ENCODE measurements at regions not wholly inside any gene's neighbourhood (a gene's known extent, or its start where the extent isn't known, plus 50 kb on each side); places are given as distances from the start of the nearest gene placed in this dataset.

DNA sequence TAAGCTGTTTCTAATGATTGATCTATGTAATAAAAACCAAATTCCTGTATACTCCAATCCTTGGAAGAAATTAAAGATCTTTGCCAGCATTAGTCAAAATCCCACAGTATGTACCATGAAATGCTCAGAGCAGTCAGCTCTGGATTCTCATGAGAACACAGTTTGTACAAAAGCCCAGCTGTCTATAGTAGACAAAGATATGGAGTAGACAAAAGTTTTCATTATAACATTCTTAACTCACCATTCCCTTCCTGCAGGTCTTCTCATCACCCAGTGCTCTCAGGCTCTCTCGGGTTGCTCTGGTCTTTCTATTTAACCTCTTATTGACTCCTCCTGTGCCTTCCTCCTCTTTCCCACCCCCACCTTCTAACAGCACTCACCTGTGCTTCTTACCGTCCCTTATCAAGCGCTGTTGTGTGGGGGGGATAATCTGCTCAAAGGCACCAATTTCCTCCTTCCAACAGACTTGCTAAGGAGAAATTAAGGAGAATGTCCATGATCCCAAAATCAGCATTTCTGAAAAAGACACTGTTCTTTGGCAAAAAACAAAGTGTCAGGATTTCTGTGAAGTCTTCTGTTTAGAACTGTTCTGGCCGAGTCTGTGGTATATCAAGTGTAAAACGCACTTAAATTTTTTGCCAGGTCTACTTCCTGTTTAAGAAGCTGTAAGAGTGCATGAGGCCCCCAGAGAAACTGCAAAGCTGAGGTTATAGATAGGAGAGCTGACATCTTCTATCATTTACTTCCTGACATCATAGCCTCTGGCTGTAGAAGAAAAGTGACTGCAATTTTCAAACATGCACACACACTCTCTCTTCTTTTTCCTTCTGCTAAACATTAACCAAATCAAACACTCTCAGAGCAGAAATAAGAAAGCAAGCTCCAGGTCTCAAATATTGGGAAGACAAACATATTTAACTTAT lies 144.1 kb downstream of the EVA1A start (continued):
- TF ChIP-seq, protein P1, sequence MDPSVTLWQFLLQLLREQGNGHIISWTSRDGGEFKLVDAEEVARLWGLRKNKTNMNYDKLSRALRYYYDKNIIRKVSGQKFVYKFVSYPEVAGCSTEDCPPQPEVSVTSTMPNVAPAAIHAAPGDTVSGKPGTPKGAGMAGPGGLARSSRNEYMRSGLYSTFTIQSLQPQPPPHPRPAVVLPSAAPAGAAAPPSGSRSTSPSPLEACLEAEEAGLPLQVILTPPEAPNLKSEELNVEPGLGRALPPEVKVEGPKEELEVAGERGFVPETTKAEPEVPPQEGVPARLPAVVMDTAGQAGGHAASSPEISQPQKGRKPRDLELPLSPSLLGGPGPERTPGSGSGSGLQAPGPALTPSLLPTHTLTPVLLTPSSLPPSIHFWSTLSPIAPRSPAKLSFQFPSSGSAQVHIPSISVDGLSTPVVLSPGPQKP (IDR thresholded peaks at IDR 0.05; ENCODE audit: low read depth, low read length): no peak
- TF ChIP-seq CBX2 (IDR thresholded peaks at IDR 0.05; ENCODE audit: borderline replicate concordance, low read depth): no peak

DNA sequence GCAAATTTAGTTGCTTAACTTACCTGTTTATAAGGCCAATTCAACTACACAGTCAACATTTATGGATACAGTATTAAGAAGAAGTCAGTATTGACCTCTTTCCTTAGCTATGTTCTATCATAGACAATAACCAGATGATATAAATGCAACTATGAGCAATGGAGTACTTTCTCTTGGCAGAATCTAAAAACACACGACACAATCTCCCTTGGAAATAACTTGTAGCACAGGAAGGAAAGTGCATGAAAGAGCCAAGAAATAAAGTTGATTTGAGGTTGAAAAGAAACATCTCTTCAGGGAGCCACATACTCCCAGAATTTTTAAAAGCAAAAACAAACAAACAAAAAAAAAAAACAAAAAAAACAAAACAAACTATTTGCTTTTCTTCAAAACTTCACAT lies 145.0 kb downstream of the EVA1A start:
- TF ChIP-seq SMC3 (IDR thresholded peaks at IDR 0.05) (no peak), FOSL2 (IDR thresholded peaks at IDR 0.05) (no peak), FOSL2 (CRISPR knock-in tag; IDR thresholded peaks at IDR 0.05) (no peak), JUN (IDR thresholded peaks at IDR 0.05) (no peak), ZSCAN20 (CRISPR knock-in tag; IDR thresholded peaks at IDR 0.05) (no peak), MAFK (IDR thresholded peaks at IDR 0.05; ENCODE audit: partially characterized antibody) (no peak), GATA3 (IDR thresholded peaks at IDR 0.05; ENCODE audit: borderline replicate concordance) (no peak), HDAC2 (IDR thresholded peaks at IDR 0.05) (no peak), KDM5A (IDR thresholded peaks at IDR 0.05) (no peak), TFCP2L1 (CRISPR knock-in tag; IDR thresholded peaks at IDR 0.05) (no peak), ZC3H11A (IDR thresholded peaks at IDR 0.05) (no peak), RFX5 (IDR thresholded peaks at IDR 0.05) (no peak)
- TF ChIP-seq, protein P2, sequence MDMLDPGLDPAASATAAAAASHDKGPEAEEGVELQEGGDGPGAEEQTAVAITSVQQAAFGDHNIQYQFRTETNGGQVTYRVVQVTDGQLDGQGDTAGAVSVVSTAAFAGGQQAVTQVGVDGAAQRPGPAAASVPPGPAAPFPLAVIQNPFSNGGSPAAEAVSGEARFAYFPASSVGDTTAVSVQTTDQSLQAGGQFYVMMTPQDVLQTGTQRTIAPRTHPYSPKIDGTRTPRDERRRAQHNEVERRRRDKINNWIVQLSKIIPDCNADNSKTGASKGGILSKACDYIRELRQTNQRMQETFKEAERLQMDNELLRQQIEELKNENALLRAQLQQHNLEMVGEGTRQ (IDR thresholded peaks at IDR 0.05): no peak
- TF ChIP-seq, protein P1 (IDR thresholded peaks at IDR 0.05; ENCODE audit: low read depth, low read length): no peak
- TF ChIP-seq, protein P3, sequence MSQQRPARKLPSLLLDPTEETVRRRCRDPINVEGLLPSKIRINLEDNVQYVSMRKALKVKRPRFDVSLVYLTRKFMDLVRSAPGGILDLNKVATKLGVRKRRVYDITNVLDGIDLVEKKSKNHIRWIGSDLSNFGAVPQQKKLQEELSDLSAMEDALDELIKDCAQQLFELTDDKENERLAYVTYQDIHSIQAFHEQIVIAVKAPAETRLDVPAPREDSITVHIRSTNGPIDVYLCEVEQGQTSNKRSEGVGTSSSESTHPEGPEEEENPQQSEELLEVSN (IDR thresholded peaks at IDR 0.05; ENCODE audit: borderline replicate concordance, low read depth): no peak
- TF ChIP-seq, protein P4, sequence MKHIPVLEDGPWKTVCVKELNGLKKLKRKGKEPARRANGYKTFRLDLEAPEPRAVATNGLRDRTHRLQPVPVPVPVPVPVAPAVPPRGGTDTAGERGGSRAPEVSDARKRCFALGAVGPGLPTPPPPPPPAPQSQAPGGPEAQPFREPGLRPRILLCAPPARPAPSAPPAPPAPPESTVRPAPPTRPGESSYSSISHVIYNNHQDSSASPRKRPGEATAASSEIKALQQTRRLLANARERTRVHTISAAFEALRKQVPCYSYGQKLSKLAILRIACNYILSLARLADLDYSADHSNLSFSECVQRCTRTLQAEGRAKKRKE (CRISPR knock-in tag; IDR thresholded peaks at IDR 0.05; ENCODE audit: low read depth): no peak
- no peak overlapping the region for H3K4me3 ChIP-seq
- DNase-seq (ENCODE audit: low read depth in 1 of 2, low spot score in 1 of 2): no peak
- ChIA-PET POLR2A (no interaction called here), CTCF (interaction anchor here (1.2 to 3.5 kb wide), 3 partner anchors 12 to 496 kb away, joined by 3 to 12 read pairs (median 6); partner anchors contain the start of gene TACR1)
- WGBS (ENCODE audit: missing lambda C conversion rate): 78% methylated on average over 1 of the region's 1 CpG
- no peak overlapping the region for H3K4me2 ChIP-seq
- peaks cover 14% of the 10 kb centered on the region for H3K4me1 ChIP-seq
- no peak for ATAC-seq
- FAIRE-seq: no peak
- no peaks in the 10 kb centered on the region for H3K9me3 ChIP-seq
- no peak overlapping the region for H3K27ac ChIP-seq

DNA sequence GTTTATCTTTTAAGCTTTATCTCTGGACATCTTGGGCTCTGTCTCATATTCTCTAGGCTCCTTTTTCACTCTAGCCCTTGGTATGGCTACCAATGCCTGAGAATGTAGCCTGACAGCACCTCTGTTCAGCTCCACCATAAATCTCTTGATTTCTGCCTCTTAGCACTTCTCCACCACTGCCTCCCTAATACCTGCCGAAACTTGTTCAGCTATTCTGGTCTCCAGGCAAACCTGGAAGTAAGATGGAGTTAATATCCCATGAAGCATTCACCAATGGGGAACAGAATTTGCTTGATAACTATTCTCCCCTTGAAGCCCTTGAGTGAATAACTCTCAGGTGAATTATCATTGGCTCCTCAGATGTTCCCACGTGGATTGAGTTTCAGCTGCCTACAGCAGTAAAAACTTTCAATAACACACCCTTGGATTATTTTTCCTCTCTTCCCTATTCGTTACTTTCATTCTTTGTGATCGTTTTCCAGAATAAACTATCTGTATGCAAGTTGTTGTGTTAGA lies 145.6 kb downstream of the EVA1A start:
- DNase-seq (ENCODE audit: low read depth in 1 of 2, low spot score in 1 of 2) (no peak), FAIRE-seq (no peak), ATAC-seq (no peak)
- peaks cover 14% of the 10 kb centered on the region for H3K4me1 ChIP-seq
- no peak overlapping the region for H3K4me3 ChIP-seq
- H3K27ac ChIP-seq: no peak overlapping the region
- ChIA-PET POLR2A (no interaction called here), CTCF (interaction anchor here (1.2 to 3.5 kb wide), 2 partner anchors 13 to 216 kb away, joined by 3 to 12 read pairs; partner anchors contain the start of gene TACR1)
- TF ChIP-seq MYC (IDR thresholded peaks at IDR 0.05; ENCODE audit: borderline replicate concordance, low read length): no peak
- TF ChIP-seq NPAS2 (CRISPR knock-in tag; IDR thresholded peaks at IDR 0.05; ENCODE audit: borderline replicate concordance): no peak
- TF ChIP-seq CBX2 (IDR thresholded peaks at IDR 0.05; ENCODE audit: borderline replicate concordance, low read depth): no peak
- TF ChIP-seq JUNB (IDR thresholded peaks at IDR 0.05): no peak
- H3K4me2 ChIP-seq: no peak overlapping the region
- 69% methylated on average over 4 of the region's 4 CpGs for WGBS (ENCODE audit: missing lambda C conversion rate)
- no peaks in the 10 kb centered on the region for H3K9me3 ChIP-seq
